HCT116 (cell line): ENCODE measurements at regions not wholly inside any gene's neighbourhood (a gene's known extent, or its start where the extent isn't known, plus 50 kb on each side); places are given as distances from the start of the nearest gene placed in this dataset.

Experiments used
- ATF3 ChIP-seq: IDR thresholded peaks from 2 replicates; pipeline ENCODE4 v1.6.1; 2012
- ELF1 ChIP-seq: IDR thresholded peaks from 2 replicates; pipeline ENCODE4 v1.6.1; 2012; ENCODE audit warnings: low read depth, borderline replicate concordance
- EZH2 ChIP-seq: fragments of 200-600 bp; sonication (generic); IDR thresholded peaks from 2 replicates; pipeline ENCODE4 v1.6.1; 2017; ENCODE audit warnings: antibody characterized with exemption, mixed run types
- EZH2phosphoT487 ChIP-seq: fragments of 200-600 bp; IDR thresholded peaks from 2 replicates; pipeline ENCODE4 v1.6.1; 2018; ENCODE audit warnings: antibody characterized with exemption, borderline replicate concordance
- POLR2A ChIP-seq: IDR thresholded peaks from 2 replicates; pipeline ENCODE4 v1.7.0; 2011; ENCODE audit warnings: borderline replicate concordance; ENCODE audit not compliant: insufficient read depth, insufficient read length; ENCODE audit errors: extremely low read depth
- SP1 ChIP-seq: IDR thresholded peaks from 2 replicates; pipeline ENCODE4 v1.6.1; 2012; ENCODE audit warnings: low read depth
- TCF7L2 ChIP-seq: IDR thresholded peaks from 2 replicates; pipeline ENCODE4 v1.7.0; 2011; ENCODE audit warnings: borderline replicate concordance, inconsistent platforms; ENCODE audit not compliant: insufficient read depth, insufficient read length; ENCODE audit errors: extremely low read depth
- ZFX ChIP-seq: fragments of 450-650 bp; IDR thresholded peaks from 2 replicates; pipeline ENCODE4 v1.6.1; 2017
- ZNF274 ChIP-seq: fragments of 200-500 bp; sonication (Bioruptor generic); IDR thresholded peaks from 2 replicates; pipeline ENCODE4 v1.6.1; 2014; ENCODE audit warnings: mild to moderate bottlenecking, low read depth, low read length, inconsistent platforms
- TF ChIP-seq, protein P1 (sequence below), 3 experiments: fragments of 200-600 bp in 1 of 3; sonication (generic) in 1 of 3; IDR thresholded peaks in 2 of 3; conservative IDR thresholded peaks in 1 of 3; 2 replicates each; pipeline ENCODE4 v1.5.1; 2012 to 2017; ENCODE audit warnings: low read depth in 2 of 3, low read length in 2 of 3, antibody characterized with exemption in 1 of 3, borderline replicate concordance in 1 of 3, control low read depth in 1 of 3, mild to moderate bottlenecking in 1 of 3, mixed read lengths in 1 of 3, mixed run types in 1 of 3, moderate library complexity in 1 of 3; ENCODE audit not compliant: insufficient read depth in 1 of 3
- TF ChIP-seq, protein P2 (sequence below): IDR thresholded peaks from 2 replicates; pipeline ENCODE4 v1.6.1; 2012; ENCODE audit warnings: low read depth

- TF ChIP-seq ZNF274 = no peak
- TF ChIP-seq, protein P1, sequence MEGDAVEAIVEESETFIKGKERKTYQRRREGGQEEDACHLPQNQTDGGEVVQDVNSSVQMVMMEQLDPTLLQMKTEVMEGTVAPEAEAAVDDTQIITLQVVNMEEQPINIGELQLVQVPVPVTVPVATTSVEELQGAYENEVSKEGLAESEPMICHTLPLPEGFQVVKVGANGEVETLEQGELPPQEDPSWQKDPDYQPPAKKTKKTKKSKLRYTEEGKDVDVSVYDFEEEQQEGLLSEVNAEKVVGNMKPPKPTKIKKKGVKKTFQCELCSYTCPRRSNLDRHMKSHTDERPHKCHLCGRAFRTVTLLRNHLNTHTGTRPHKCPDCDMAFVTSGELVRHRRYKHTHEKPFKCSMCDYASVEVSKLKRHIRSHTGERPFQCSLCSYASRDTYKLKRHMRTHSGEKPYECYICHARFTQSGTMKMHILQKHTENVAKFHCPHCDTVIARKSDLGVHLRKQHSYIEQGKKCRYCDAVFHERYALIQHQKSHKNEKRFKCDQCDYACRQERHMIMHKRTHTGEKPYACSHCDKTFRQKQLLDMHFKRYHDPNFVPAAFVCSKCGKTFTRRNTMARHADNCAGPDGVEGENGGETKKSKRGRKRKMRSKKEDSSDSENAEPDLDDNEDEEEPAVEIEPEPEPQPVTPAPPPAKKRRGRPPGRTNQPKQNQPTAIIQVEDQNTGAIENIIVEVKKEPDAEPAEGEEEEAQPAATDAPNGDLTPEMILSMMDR (IDR thresholded peaks at IDR 0.05 in 2 of 3, conservative IDR thresholded peaks at IDR 0.05 in 1 of 3; ENCODE audit: borderline replicate concordance in 1 of 3, insufficient read depth in 1 of 3, low read depth in 2 of 3, low read length in 2 of 3) = no peak
- TF ChIP-seq, protein P2, sequence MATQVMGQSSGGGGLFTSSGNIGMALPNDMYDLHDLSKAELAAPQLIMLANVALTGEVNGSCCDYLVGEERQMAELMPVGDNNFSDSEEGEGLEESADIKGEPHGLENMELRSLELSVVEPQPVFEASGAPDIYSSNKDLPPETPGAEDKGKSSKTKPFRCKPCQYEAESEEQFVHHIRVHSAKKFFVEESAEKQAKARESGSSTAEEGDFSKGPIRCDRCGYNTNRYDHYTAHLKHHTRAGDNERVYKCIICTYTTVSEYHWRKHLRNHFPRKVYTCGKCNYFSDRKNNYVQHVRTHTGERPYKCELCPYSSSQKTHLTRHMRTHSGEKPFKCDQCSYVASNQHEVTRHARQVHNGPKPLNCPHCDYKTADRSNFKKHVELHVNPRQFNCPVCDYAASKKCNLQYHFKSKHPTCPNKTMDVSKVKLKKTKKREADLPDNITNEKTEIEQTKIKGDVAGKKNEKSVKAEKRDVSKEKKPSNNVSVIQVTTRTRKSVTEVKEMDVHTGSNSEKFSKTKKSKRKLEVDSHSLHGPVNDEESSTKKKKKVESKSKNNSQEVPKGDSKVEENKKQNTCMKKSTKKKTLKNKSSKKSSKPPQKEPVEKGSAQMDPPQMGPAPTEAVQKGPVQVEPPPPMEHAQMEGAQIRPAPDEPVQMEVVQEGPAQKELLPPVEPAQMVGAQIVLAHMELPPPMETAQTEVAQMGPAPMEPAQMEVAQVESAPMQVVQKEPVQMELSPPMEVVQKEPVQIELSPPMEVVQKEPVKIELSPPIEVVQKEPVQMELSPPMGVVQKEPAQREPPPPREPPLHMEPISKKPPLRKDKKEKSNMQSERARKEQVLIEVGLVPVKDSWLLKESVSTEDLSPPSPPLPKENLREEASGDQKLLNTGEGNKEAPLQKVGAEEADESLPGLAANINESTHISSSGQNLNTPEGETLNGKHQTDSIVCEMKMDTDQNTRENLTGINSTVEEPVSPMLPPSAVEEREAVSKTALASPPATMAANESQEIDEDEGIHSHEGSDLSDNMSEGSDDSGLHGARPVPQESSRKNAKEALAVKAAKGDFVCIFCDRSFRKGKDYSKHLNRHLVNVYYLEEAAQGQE = no peak
- TF ChIP-seq ELF1 = no peak
- TF ChIP-seq EZH2phosphoT487 = no peak
- no peak for TF ChIP-seq POLR2A
- no peak for TF ChIP-seq ATF3
- no peak for TF ChIP-seq SP1
- TF ChIP-seq EZH2 = no peak
- no peak for TF ChIP-seq ZFX
- no peak for TF ChIP-seq TCF7L2
Observed at GRCh38 chr11:127334466-127334865, 333.9 kb upstream of the KIRREL3 start.
